Keratinocyte (primary cell): ENCODE measurements at regions not wholly inside any gene's neighbourhood (a gene's known extent, or its start where the extent isn't known, plus 50 kb on each side); places are given as distances from the start of the nearest gene placed in this dataset.

Experiments used
- EZH2 ChIP-seq: IDR thresholded peaks from one replicate; pipeline ENCODE4 v1.6.1; 2012; ENCODE audit warnings: inconsistent platforms, mild to moderate bottlenecking, low read length, moderate library complexity
- TF ChIP-seq, protein P1 (sequence below), 3 experiments: IDR thresholded peaks in 1 of 3; conservative IDR thresholded peaks in 1 of 3; optimal IDR thresholded peaks in 1 of 3; 2 replicates in 2 of 3; 3 replicates in 1 of 3; pipeline versions ENCODE3 to v1.5.1; 2011; ENCODE audit warnings: low read length in 3 of 3, mild to moderate bottlenecking in 3 of 3, moderate library complexity in 2 of 3, control low read depth in 1 of 3, inconsistent platforms in 1 of 3; ENCODE audit not compliant: insufficient read depth in 2 of 3; ENCODE audit errors: extremely low read depth in 1 of 3

DNA sequence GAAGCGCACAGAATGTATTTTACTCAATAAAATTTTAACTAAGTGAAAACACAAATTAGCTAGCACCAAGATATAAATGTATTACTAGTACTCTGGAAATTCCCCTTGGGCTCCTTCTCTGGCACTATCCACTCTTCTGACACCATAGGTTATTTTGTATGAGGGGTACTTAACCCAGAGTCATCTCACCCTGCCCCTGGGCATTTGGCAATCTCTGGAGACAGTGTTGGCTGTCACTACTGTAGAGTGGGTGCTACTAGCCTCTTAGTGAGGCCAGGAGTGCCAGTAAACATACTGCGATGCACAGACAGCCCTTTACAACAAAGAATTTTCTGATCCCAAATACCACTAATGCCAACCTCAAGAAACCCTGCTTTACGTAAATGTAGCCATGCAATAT is 246.3 kb upstream of the KBTBD8 start:
- TF ChIP-seq, protein P1, sequence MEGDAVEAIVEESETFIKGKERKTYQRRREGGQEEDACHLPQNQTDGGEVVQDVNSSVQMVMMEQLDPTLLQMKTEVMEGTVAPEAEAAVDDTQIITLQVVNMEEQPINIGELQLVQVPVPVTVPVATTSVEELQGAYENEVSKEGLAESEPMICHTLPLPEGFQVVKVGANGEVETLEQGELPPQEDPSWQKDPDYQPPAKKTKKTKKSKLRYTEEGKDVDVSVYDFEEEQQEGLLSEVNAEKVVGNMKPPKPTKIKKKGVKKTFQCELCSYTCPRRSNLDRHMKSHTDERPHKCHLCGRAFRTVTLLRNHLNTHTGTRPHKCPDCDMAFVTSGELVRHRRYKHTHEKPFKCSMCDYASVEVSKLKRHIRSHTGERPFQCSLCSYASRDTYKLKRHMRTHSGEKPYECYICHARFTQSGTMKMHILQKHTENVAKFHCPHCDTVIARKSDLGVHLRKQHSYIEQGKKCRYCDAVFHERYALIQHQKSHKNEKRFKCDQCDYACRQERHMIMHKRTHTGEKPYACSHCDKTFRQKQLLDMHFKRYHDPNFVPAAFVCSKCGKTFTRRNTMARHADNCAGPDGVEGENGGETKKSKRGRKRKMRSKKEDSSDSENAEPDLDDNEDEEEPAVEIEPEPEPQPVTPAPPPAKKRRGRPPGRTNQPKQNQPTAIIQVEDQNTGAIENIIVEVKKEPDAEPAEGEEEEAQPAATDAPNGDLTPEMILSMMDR (optimal IDR thresholded peaks at IDR 0.05 in 1 of 3, IDR thresholded peaks at IDR 0.05 in 1 of 3, conservative IDR thresholded peaks at IDR 0.05 in 1 of 3; ENCODE audit: extremely low read depth in 1 of 3, insufficient read depth in 2 of 3, low read length in 3 of 3) = no peak
- no peak for TF ChIP-seq EZH2
